SK-N-SH (cell line): ENCODE measurements at regions not wholly inside any gene's neighbourhood (a gene's known extent, or its start where the extent isn't known, plus 50 kb on each side); places are given as distances from the start of the nearest gene placed in this dataset.

Experiments used
- CTCF ChIP-seq: fragments of 200-600 bp; sonication (generic); IDR thresholded peaks from 2 replicates; pipeline ENCODE4 v1.6.1; 2017; ENCODE audit warnings: antibody characterized with exemption, mild to moderate bottlenecking, moderate library complexity
- EZH2phosphoT487 ChIP-seq: fragments of 200-600 bp; sonication (generic); IDR thresholded peaks from 2 replicates; pipeline ENCODE4 v1.6.1; 2017; ENCODE audit warnings: low read depth, mixed run types, mild to moderate bottlenecking, antibody characterized with exemption, moderate library complexity, borderline replicate concordance
- MAX ChIP-seq: IDR thresholded peaks from 2 replicates; pipeline ENCODE4 v1.4.0; 2012; ENCODE audit warnings: low read depth
- RAD21 ChIP-seq: IDR thresholded peaks from 2 replicates; pipeline ENCODE4 v1.6.1; 2012; ENCODE audit warnings: mild to moderate bottlenecking, low read length
- RFX5 ChIP-seq: IDR thresholded peaks from 2 replicates; pipeline ENCODE4 v1.6.1; 2012; ENCODE audit warnings: mild to moderate bottlenecking, improper control_type of control experiment, low read length
- SIN3A ChIP-seq: IDR thresholded peaks from 2 replicates; pipeline ENCODE4 v1.6.1; 2012; ENCODE audit warnings: low read depth, mild to moderate bottlenecking, low read length, moderate library complexity, borderline replicate concordance
- TAF1 ChIP-seq: IDR thresholded peaks from 2 replicates; pipeline ENCODE4 v1.6.1; 2012; ENCODE audit warnings: low read depth, mild to moderate bottlenecking, low read length, moderate library complexity, borderline replicate concordance
- TCF12 ChIP-seq: IDR thresholded peaks from 2 replicates; pipeline ENCODE4 v1.4.0; 2012

GRCh38 chr12:102622618-102623017 is 142.3 kb upstream of the IGF1 start:
- TF ChIP-seq EZH2phosphoT487 (no peak), MAX (no peak), CTCF (no peak), TCF12 (no peak), RFX5 (no peak), TAF1 (no peak), SIN3A (no peak), RAD21 (no peak)
